ENCODE measurements at regions not wholly inside any gene's neighbourhood (a gene's known extent, or its start where the extent isn't known, plus 50 kb on each side); places are given as distances from the start of the nearest gene placed in this dataset.
"Not testable (repeated sequence)": the region's sequence is repeated elsewhere in the genome, so short reads cannot be mapped to it uniquely, and the experiment has no call there.

- H3K27me3 ChIP-seq (ENCODE audit: low read depth); H3K4me1 ChIP-seq; H3K9me3 ChIP-seq; DNase-seq (ENCODE audit: low spot score in 2 of 2); H3K36me3 ChIP-seq (replicated peaks); H3K4me3 ChIP-seq; in situ Hi-C loops (cut with MboI; ENCODE audit: low sequenced_read_pairs): not testable (repeated sequence)
Observed at GRCh38 chr1:29589716-29590115, 353.4 kb downstream of the PTPRU start.

DNA sequence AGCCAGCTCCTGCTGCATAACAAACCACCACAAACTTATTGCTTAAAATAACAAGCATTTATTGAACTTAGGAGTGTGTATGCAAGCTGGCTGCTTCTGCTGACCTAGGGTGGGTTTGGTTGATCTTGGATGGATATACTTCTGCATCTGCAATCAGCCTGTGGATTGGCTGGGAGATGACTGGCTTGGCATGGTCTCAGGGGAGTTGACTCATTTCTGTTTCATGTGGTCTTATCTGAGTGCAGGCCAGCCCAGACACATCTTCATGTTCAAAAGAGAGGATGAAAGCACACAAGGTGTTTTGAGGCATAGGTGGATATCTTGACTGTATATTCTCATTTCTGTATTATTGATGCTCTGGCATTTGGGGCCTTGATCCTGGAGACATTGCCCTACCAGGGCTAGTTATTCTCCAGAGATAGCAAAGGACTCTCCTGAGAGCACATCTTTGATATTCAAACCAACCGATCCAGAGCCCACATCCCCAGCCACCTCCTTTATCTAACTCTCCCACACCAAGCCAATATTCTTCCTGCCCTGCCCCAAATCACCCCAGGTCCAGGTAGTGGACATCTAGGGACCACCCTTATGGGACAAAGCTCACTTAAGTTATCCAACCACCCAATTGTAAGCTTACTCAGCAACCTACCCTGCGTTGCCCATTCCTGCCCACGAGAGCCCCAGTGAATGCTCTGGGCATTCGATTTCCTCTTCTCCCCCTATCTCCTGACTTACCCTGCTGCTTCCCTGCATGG is 350.8 kb downstream of the PTPRU start:
- no peaks in the 10 kb centered on the region; the same call in 1 of the 2 replicates for H3K9me3 ChIP-seq
- H3K36me3 ChIP-seq (replicated peaks) = no peaks in the 10 kb centered on the region
- no peak for DNase-seq (ENCODE audit: low spot score in 2 of 2)
- H3K4me1 ChIP-seq = no peaks in the 10 kb centered on the region
- H3K27me3 ChIP-seq (ENCODE audit: low read depth) = no peaks in the 10 kb centered on the region; the same call in 1 of the 2 replicates
- H3K4me3 ChIP-seq = no peak overlapping the region
- in situ Hi-C loops (cut with MboI; ENCODE audit: low sequenced_read_pairs) = no loop called here

GRCh38 chr1:29586215-29586614 is 349.9 kb downstream of the PTPRU start:
- H3K9me3 ChIP-seq = no peaks in the 10 kb centered on the region; the same call in 1 of the 2 replicates
- in situ Hi-C loops (cut with MboI; ENCODE audit: low sequenced_read_pairs) = no loop called here
- DNase-seq (ENCODE audit: low spot score in 2 of 2) = no peak
- H3K4me3 ChIP-seq = no peak overlapping the region
- H3K36me3 ChIP-seq (replicated peaks) = no peaks in the 10 kb centered on the region
- H3K4me1 ChIP-seq = no peaks in the 10 kb centered on the region
- no peaks in the 10 kb centered on the region for H3K27me3 ChIP-seq (ENCODE audit: low read depth)

GRCh38 chr1:29585656-29586055 is 349.3 kb downstream of the PTPRU start:
- in situ Hi-C loops (cut with MboI; ENCODE audit: low sequenced_read_pairs) = no loop called here
- Histone ChIP-seq H3K36me3 (replicated peaks) (no peaks in the 10 kb centered on the region), H3K4me1 (no peaks in the 10 kb centered on the region), H3K27me3 (ENCODE audit: low read depth) (no peaks in the 10 kb centered on the region), H3K4me3 (no peak overlapping the region), H3K9me3 (no peaks in the 10 kb centered on the region; the same call in 1 of the 2 replicates)
- no peak for DNase-seq (ENCODE audit: low spot score in 2 of 2)

DNA sequence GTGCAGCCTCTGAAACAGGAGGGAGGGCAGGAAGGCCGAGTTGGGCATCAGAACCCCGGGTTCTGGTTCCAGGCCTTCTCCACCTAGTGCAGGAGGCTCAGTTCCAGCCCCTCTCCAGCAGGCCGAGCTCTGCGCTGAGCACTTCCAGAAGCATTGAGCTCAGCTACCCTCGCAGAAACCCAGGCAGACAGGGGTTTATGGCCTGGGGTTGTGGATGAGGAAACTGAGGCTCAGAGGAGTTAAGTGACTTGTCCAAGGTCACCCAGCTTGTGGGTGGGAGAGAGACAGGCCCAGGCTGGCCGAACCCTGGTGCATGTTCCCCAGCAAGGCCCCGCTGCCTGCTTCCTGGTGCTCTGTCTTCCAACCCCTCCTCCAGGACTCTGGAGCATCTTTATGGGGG is 348.9 kb downstream of the PTPRU start:
- DNase-seq (ENCODE audit: low spot score in 2 of 2) = no peak
- no peak overlapping the region for H3K4me3 ChIP-seq
- in situ Hi-C loops (cut with MboI; ENCODE audit: low sequenced_read_pairs) = no loop called here

DNA sequence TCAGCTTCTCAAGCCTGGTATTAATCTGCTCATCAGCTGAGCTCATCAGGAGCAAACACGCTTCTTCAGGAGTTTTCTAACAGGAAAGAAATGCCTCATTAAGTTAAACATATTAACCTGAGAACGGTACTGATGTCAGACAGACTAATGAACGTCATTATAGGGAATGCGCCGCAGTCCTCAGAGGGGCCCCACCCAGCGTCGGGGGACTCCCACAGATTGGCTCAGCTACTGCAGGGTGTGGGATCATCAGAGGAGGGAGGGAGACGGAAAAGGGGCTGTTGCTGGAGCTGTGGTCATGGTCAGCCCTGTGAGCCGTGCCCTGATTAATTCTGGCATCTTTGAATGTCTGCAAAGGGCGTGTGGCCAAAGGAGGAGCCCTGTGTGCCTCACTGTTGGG is 348.5 kb downstream of the PTPRU start:
- Histone ChIP-seq H3K4me3 (no peak overlapping the region), H3K9me3 (no peaks in the 10 kb centered on the region; the same call in 1 of the 2 replicates), H3K4me1 (no peaks in the 10 kb centered on the region), H3K36me3 (replicated peaks) (no peaks in the 10 kb centered on the region), H3K27me3 (ENCODE audit: low read depth) (no peaks in the 10 kb centered on the region)
- no peak for DNase-seq (ENCODE audit: low spot score in 2 of 2)
- in situ Hi-C loops (cut with MboI; ENCODE audit: low sequenced_read_pairs) = no loop called here

More for the DNA sequence above, 348.9 kb downstream of the PTPRU start:
- Histone ChIP-seq H3K9me3 (no peaks in the 10 kb centered on the region; the same call in 1 of the 2 replicates), H3K36me3 (replicated peaks) (no peaks in the 10 kb centered on the region), H3K4me1 (no peaks in the 10 kb centered on the region), H3K27me3 (ENCODE audit: low read depth) (no peaks in the 10 kb centered on the region)

DNA sequence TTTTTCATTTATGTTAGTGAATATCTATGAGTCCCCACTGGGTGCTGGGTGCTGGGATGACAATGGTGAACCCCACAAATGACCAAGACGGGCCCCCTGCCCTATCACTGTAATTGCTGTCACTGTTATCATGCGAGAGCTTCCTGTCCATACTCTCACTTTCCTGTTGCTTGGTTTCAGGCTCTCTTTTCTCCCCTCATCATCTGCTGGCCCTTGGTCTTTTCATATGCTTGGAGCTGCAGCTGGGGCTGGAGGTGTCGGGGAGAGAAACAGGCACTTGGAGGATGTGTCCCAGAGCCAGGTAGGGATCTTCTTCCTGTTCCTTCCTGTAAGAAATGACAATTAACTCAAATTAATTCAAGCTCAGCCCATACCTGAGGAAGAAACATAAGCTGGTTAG is 348.0 kb downstream of the PTPRU start:
- DNase-seq (ENCODE audit: low spot score in 2 of 2) = no peak
- no peak overlapping the region for H3K4me3 ChIP-seq
- no peaks in the 10 kb centered on the region for H3K36me3 ChIP-seq (replicated peaks)
- H3K9me3 ChIP-seq = no peaks in the 10 kb centered on the region; the same call in 1 of the 2 replicates
- in situ Hi-C loops (cut with MboI; ENCODE audit: low sequenced_read_pairs) = no loop called here
- H3K27me3 ChIP-seq (ENCODE audit: low read depth) = no peaks in the 10 kb centered on the region
- H3K4me1 ChIP-seq = no peaks in the 10 kb centered on the region

DNA sequence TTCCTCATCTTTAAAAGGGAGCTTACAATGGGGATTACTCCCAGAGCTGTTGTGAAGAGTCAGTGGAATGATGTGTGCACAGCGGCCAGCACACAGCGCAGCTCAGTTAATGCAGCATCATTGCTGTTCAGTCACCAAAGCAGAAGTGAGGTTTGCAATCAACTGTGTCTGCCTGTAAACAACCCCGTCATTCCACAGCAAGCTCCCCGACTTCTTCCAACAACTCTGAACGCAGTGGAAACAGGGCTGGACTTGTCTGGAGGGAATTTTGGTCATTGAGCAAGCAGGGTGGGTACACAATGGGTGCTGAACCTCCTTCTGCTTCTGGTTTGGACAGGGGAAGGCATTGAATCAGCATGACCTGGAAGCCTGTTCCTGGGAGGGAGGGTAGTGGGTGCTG is 347.4 kb downstream of the PTPRU start:
- in situ Hi-C loops (cut with MboI; ENCODE audit: low sequenced_read_pairs) = no loop called here
- H3K27me3 ChIP-seq (ENCODE audit: low read depth) = no peaks in the 10 kb centered on the region
- no peak for DNase-seq (ENCODE audit: low spot score in 2 of 2)
- H3K4me1 ChIP-seq = no peaks in the 10 kb centered on the region
- no peak overlapping the region for H3K4me3 ChIP-seq
- H3K36me3 ChIP-seq (replicated peaks) = no peaks in the 10 kb centered on the region
- H3K9me3 ChIP-seq = no peaks in the 10 kb centered on the region; the same call in 1 of the 2 replicates

- in situ Hi-C loops (cut with MboI; ENCODE audit: low sequenced_read_pairs) = no loop called here
- no peaks in the 10 kb centered on the region for H3K9me3 ChIP-seq
Observed at GRCh38 chr1:29581256-29581655, 344.9 kb downstream of the PTPRU start.

DNA sequence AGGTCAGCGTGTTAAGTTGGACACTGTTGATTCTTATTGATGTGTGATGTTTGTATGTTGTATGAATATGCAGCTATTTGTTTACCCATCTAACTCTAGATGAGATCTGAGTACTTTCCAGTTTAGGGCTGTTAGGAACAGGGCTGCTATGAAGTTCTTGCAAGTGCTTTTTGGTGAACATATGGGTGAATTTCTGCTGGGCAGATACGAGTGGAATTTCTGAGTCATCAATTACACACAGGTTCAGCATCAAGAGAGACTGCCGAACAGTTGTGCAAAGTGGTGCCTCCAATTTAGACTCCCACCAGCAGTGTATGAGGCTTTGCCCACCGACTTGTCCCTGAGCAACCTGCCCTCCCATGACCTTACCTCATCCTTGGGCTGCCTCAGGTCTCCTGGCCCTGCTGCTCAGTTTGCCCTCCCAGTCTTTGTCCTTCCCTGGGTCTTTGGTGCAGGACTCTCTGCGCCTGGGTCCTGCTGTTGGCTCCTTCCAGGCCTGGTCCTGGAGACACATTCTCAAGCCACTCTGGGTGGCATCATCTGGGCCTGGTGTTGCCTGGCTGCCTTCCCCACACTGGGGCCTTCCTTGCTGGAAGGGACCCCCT is 343.6 kb downstream of the PTPRU start:
- no peaks in the 10 kb centered on the region for H3K36me3 ChIP-seq (replicated peaks)
- in situ Hi-C loops (cut with MboI; ENCODE audit: low sequenced_read_pairs) = no loop called here
- H3K4me1 ChIP-seq = no peaks in the 10 kb centered on the region
- DNase-seq (ENCODE audit: low spot score in 2 of 2) = no peak
- H3K27me3 ChIP-seq (ENCODE audit: low read depth) = no peaks in the 10 kb centered on the region
- no peak overlapping the region for H3K4me3 ChIP-seq
- H3K9me3 ChIP-seq = no peaks in the 10 kb centered on the region

More at GRCh38 chr1:29581256-29581655, 344.9 kb downstream of the PTPRU start:
- no peaks in the 10 kb centered on the region for H3K4me1 ChIP-seq
- H3K4me3 ChIP-seq = no peak overlapping the region
- no peaks in the 10 kb centered on the region for H3K27me3 ChIP-seq (ENCODE audit: low read depth)
- H3K36me3 ChIP-seq (replicated peaks) = no peaks in the 10 kb centered on the region
- no peak for DNase-seq (ENCODE audit: low spot score in 2 of 2)

DNA sequence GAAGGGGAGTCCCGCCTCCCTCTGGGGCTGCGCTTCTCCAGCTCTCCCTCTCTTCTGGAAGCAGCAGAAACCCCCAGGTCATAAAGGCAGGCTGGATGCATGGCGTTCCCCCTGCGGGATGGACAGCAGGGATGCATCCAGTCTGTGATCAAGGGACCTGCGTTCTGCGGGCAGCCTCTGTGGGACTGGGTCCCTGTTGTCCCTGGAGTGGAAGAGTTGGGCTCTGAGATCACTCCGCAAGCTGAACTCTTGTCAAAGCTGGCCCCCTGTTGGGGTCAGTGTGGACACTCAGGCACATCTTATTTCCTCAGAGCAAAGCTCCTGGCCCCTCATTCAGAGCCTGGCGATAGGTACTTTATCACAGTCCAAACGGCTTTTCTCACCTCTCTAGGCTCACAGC is 341.2 kb downstream of the PTPRU start:
- Histone ChIP-seq H3K36me3 (replicated peaks) (no peaks in the 10 kb centered on the region), H3K9me3 (no peaks in the 10 kb centered on the region), H3K27me3 (ENCODE audit: low read depth) (no peaks in the 10 kb centered on the region), H3K4me1 (no peaks in the 10 kb centered on the region), H3K4me3 (no peak overlapping the region)
- in situ Hi-C loops (cut with MboI; ENCODE audit: low sequenced_read_pairs) = no loop called here
- no peak for DNase-seq (ENCODE audit: low spot score in 2 of 2)

- no peaks in the 10 kb centered on the region for H3K4me1 ChIP-seq
- no peaks in the 10 kb centered on the region for H3K36me3 ChIP-seq (replicated peaks)
- H3K4me3 ChIP-seq = no peak overlapping the region
- no peak for DNase-seq (ENCODE audit: low spot score in 2 of 2)
- in situ Hi-C loops (cut with MboI; ENCODE audit: low sequenced_read_pairs) = no loop called here
- H3K27me3 ChIP-seq (ENCODE audit: low read depth) = no peaks in the 10 kb centered on the region
- no peaks in the 10 kb centered on the region for H3K9me3 ChIP-seq
Observed at GRCh38 chr1:29576510-29576909, 340.2 kb downstream of the PTPRU start.

DNA sequence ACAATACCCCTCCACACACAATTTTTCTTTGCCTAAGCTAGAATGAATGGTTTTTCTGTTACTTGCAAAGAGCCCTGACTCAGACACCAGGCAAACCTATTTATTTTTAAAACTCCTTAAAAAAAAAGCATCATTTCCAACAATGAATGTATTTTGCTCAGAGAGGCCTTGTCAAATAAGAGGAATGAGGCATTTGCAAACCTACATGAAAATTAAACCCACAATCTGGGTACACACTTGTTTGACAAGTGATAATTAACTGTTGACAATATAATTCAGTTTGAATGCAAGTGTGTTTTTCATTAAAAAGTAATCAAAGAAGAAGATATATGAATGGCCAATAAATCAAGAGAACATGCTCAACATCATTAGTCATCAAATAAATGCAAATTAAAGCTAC is 339.5 kb downstream of the PTPRU start:
- in situ Hi-C loops (cut with MboI; ENCODE audit: low sequenced_read_pairs) = no loop called here
- Histone ChIP-seq H3K9me3 (no peaks in the 10 kb centered on the region), H3K36me3 (replicated peaks) (no peaks in the 10 kb centered on the region), H3K4me3 (no peak overlapping the region), H3K27me3 (ENCODE audit: low read depth) (no peaks in the 10 kb centered on the region), H3K4me1 (no peaks in the 10 kb centered on the region)
- DNase-seq (ENCODE audit: low spot score in 2 of 2) = no peak

GRCh38 chr1:29575277-29575676 is 339.0 kb downstream of the PTPRU start:
- no peaks in the 10 kb centered on the region for H3K4me1 ChIP-seq
- H3K4me3 ChIP-seq = no peak overlapping the region
- in situ Hi-C loops (cut with MboI; ENCODE audit: low sequenced_read_pairs) = no loop called here
- no peak for DNase-seq (ENCODE audit: low spot score in 2 of 2)
- H3K9me3 ChIP-seq = no peaks in the 10 kb centered on the region
- no peaks in the 10 kb centered on the region for H3K36me3 ChIP-seq (replicated peaks)
- no peaks in the 10 kb centered on the region for H3K27me3 ChIP-seq (ENCODE audit: low read depth)

All from HAP-1 (cell line).